RWPE2 (cell line): ENCODE measurements at regions not wholly inside any gene's neighbourhood (a gene's known extent, or its start where the extent isn't known, plus 50 kb on each side); places are given as distances from the start of the nearest gene placed in this dataset.

ENCODE experiments used
- ATAC-seq: fragments of 200-7000 bp; cut with Tn5 transposase; 3 replicates; pipeline ENCODE4 v1.9.1; 2021; ENCODE audit warnings: low read depth
- DNase-seq: peaks from one replicate; pipeline ENCODE4 v3.0.0-alpha.2; 2020; ENCODE audit warnings: low spot score
- H3K27ac ChIP-seq: fragments of 450-650 bp; 2 replicates; pipeline ENCODE4 v1.5.1; 2017; ENCODE audit warnings: mild to moderate bottlenecking; ENCODE audit not compliant: poor library complexity, severe bottlenecking
- H3K27me3 ChIP-seq: fragments of 250-450 bp; sonication (Bioruptor Pico); 2 replicates; pipeline ENCODE4 v1.5.1; 2021; ENCODE audit warnings: mild to moderate bottlenecking, moderate library complexity; ENCODE audit not compliant: insufficient read depth, poor library complexity, severe bottlenecking
- H3K36me3 ChIP-seq: fragments of 250-450 bp; sonication (Bioruptor Pico); 2 replicates; pipeline ENCODE4 v1.5.1; 2020; ENCODE audit warnings: low read depth, mild to moderate bottlenecking, moderate library complexity
- H3K4me1 ChIP-seq: fragments of 250-450 bp; sonication (Bioruptor Pico); 2 replicates; pipeline ENCODE4 v1.5.1; 2021; ENCODE audit warnings: mild to moderate bottlenecking, moderate library complexity; ENCODE audit not compliant: insufficient read depth, poor library complexity, severe bottlenecking
- H3K4me3 ChIP-seq: fragments of 250-450 bp; sonication (Bioruptor Pico); 2 replicates; pipeline ENCODE4 v1.5.1; 2021; ENCODE audit warnings: mild to moderate bottlenecking, moderate library complexity; ENCODE audit not compliant: severe bottlenecking
- H3K9me3 ChIP-seq: fragments of 250-450 bp; sonication (Bioruptor Pico); 2 replicates; pipeline ENCODE4 v1.5.1; 2021; ENCODE audit warnings: mild to moderate bottlenecking, moderate library complexity; ENCODE audit not compliant: severe bottlenecking
- TF ChIP-seq, protein P1 (sequence below): fragments of 450-650 bp; IDR thresholded peaks from one replicate; pipeline ENCODE4 v1.5.1; 2017; ENCODE audit warnings: mild to moderate bottlenecking, moderate library complexity; ENCODE audit not compliant: poor library complexity, severe bottlenecking

DNA sequence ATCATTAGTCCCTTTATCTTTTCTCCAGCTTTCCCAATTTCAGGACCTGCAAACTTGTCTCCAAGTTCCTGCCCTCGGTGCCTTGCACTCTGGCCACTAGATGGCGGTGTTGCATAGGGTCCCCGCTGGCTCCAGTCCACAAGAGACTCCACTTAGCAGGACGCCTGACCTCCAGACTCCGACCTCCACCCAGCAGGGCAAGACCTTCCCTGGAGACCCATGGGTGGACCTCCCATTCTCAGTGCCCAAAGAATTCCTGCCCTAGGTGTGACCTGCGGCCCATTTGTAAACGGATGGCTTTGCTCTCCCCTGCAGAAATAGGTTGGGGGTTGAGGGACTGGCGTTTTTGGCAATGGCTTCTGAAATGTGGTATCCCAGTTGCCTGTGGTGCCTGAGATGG lies 82.6 kb downstream of the LSM3 start:
- ATAC-seq = peak; percentile 73

DNA sequence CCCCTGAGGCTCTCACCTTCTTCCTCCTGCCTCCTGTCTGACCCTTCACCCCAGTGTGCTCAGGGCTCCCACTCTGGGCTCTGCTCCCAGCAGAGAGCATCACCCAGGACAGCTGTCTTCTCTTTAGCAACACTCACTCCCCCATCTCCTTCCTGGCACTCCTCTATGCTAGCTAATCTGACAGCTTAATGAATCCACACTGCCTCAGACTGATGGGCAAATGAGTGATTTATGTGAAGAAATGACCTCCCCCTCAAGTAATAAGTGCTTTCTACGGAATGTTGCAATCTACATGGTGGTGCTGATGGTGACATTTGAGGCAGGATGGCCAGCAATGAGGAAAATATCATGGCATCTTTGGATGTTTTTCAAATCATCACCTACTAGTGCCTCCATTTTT lies 83.6 kb downstream of the LSM3 start:
- H3K27me3 ChIP-seq = no peaks in the 10 kb centered on the region
- DNase-seq (no peak), ATAC-seq (no peak)
- H3K36me3 ChIP-seq = no peaks in the 10 kb centered on the region
- TF ChIP-seq, protein P1, sequence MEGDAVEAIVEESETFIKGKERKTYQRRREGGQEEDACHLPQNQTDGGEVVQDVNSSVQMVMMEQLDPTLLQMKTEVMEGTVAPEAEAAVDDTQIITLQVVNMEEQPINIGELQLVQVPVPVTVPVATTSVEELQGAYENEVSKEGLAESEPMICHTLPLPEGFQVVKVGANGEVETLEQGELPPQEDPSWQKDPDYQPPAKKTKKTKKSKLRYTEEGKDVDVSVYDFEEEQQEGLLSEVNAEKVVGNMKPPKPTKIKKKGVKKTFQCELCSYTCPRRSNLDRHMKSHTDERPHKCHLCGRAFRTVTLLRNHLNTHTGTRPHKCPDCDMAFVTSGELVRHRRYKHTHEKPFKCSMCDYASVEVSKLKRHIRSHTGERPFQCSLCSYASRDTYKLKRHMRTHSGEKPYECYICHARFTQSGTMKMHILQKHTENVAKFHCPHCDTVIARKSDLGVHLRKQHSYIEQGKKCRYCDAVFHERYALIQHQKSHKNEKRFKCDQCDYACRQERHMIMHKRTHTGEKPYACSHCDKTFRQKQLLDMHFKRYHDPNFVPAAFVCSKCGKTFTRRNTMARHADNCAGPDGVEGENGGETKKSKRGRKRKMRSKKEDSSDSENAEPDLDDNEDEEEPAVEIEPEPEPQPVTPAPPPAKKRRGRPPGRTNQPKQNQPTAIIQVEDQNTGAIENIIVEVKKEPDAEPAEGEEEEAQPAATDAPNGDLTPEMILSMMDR = no peak
- no peak overlapping the region for H3K27ac ChIP-seq
- no peaks in the 10 kb centered on the region for H3K4me1 ChIP-seq
- no peak overlapping the region for H3K4me3 ChIP-seq
- no peaks in the 10 kb centered on the region for H3K9me3 ChIP-seq

More for the DNA sequence above, 82.6 kb downstream of the LSM3 start:
- Histone ChIP-seq H3K36me3 (no peaks in the 10 kb centered on the region), H3K9me3 (no peaks in the 10 kb centered on the region), H3K27ac (no peak overlapping the region), H3K4me3 (no peak overlapping the region), H3K4me1 (no peaks in the 10 kb centered on the region), H3K27me3 (no peaks in the 10 kb centered on the region)
- DNase-seq = no peak
- TF ChIP-seq, protein P1 = peak; percentile 95

DNA sequence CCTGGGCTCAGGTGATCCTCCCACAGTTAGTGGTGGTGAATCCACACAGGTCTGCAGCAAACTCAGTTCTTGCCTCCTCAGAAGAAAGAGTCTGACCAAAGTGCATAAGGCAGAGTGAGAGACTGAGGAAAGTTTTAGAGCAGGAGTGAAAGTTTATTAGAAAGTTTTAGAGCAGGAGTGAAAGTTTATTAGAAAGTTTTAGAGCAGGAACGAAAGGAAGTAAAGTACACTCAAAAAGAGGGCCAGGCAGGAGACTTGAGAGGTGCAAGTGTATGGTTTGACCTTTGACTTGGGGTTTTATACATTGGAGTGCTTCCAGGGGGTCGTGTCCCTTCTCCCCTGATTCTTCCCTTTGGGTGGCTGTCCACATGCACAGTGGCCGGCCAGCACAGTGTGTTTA lies 84.2 kb downstream of the LSM3 start:
- DNase-seq (no peak), ATAC-seq (no peak)
- H3K9me3 ChIP-seq = no peaks in the 10 kb centered on the region
- H3K4me1 ChIP-seq = no peaks in the 10 kb centered on the region
- no peak overlapping the region for H3K4me3 ChIP-seq
- no peaks in the 10 kb centered on the region for H3K36me3 ChIP-seq
- TF ChIP-seq, protein P1 = no peak
- no peaks in the 10 kb centered on the region for H3K27me3 ChIP-seq
- no peak overlapping the region for H3K27ac ChIP-seq

DNA sequence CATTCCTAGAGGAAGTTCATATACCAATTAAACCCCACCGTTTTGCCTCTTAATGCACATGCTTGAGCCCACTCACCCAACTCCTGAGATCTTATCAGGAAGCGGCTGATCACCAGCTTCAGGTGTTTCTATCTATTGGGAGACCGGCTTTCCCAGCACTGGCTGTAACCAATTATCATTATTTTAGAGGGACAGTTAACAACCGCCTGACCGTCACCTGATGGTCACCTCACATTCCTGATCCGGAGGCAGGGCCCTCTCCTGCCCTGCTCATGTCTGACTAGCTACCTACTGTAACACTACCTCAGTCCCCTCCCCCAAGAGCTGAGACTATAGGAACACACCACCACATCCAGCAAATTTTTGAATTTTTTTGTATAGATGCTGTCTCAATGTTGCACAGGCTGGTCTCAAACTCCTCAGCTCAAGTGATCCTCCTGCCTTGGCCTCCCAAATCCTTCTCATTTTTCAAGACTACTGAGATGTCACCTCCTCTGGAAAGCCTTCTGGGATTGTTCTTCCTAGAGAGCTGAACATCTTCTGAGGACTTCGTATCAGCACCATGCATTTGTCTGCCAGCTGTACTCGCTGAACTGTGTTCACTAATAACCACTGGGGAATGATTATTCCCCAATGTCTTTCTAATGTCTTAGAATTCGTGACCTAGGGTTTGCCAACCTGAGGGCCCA lies 84.8 kb downstream of the LSM3 start:
- DNase-seq = no peak
- Histone ChIP-seq H3K4me3 (no peak overlapping the region), H3K27me3 (no peaks in the 10 kb centered on the region), H3K27ac (no peak overlapping the region), H3K9me3 (no peaks in the 10 kb centered on the region), H3K4me1 (no peaks in the 10 kb centered on the region), H3K36me3 (no peaks in the 10 kb centered on the region)
- no peak for ATAC-seq
- TF ChIP-seq, protein P1 = no peak

DNA sequence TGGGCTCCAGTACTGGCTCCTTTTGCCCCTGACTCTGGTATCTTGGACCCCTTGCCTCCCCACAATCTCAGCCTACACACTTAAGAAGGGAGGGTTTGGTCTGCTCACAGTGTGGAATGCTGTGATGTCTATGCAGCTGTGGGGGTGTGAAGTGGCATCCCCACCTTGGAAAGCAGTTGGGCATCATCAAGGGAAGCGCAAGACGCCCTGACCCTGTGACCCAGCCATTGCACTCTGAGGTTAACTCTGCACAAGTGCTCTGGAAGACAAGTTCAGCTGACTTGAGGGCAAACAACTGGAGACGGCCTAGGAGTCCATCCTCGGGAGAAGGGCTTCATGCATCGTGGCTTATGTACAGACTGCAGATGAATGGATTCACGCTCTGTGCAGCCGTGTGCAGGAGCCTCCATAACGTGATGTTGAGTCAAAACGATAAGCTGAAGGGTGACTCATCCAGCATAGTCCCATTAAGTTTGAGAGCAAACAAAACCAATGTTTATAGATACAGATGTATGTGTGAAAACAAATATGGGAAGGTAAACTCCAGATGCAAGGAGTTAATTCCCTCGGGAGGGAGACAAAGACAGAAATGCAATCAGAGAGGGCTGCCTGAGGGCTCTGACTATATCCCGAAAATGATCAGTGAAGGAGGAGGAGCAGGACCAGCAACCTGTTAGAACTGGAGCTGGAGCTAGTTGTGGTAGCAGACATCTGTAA lies 86.8 kb downstream of the LSM3 start:
- H3K4me3 ChIP-seq = no peak overlapping the region
- ATAC-seq (peak; percentile 63), DNase-seq (no peak)
- H3K27me3 ChIP-seq = no peaks in the 10 kb centered on the region
- H3K9me3 ChIP-seq = peaks cover 3% of the 10 kb centered on the region
- no peaks in the 10 kb centered on the region for H3K4me1 ChIP-seq
- TF ChIP-seq, protein P1 = no peak
- no peak overlapping the region for H3K27ac ChIP-seq
- no peaks in the 10 kb centered on the region for H3K36me3 ChIP-seq
